ENCODE measurements at regions not wholly inside any gene's neighbourhood (a gene's known extent, or its start where the extent isn't known, plus 50 kb on each side); places are given as distances from the start of the nearest gene placed in this dataset.

GRCh38 chr7:67301667-67302066 lies 305.0 kb downstream of the TYW1 start:
- no peak for TF ChIP-seq ZBTB26 (tag by site-specific recombination; optimal IDR thresholded peaks at IDR 0.05)
- TF ChIP-seq ZBTB48 (tag by site-specific recombination; IDR thresholded peaks at IDR 0.05): no peak
- TF ChIP-seq ZNF792 (tag by site-specific recombination; IDR thresholded peaks at IDR 0.05): no peak
- TF ChIP-seq ZNF707 (tag by site-specific recombination; IDR thresholded peaks at IDR 0.05): no peak
- no peak for TF ChIP-seq HOXC10 (CRISPR knock-in tag; IDR thresholded peaks at IDR 0.05)
- TF ChIP-seq, protein P1, sequence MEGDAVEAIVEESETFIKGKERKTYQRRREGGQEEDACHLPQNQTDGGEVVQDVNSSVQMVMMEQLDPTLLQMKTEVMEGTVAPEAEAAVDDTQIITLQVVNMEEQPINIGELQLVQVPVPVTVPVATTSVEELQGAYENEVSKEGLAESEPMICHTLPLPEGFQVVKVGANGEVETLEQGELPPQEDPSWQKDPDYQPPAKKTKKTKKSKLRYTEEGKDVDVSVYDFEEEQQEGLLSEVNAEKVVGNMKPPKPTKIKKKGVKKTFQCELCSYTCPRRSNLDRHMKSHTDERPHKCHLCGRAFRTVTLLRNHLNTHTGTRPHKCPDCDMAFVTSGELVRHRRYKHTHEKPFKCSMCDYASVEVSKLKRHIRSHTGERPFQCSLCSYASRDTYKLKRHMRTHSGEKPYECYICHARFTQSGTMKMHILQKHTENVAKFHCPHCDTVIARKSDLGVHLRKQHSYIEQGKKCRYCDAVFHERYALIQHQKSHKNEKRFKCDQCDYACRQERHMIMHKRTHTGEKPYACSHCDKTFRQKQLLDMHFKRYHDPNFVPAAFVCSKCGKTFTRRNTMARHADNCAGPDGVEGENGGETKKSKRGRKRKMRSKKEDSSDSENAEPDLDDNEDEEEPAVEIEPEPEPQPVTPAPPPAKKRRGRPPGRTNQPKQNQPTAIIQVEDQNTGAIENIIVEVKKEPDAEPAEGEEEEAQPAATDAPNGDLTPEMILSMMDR (tag by site-specific recombination; IDR thresholded peaks at IDR 0.05): no peak
- no peak for TF ChIP-seq ZSCAN23 (tag by site-specific recombination; IDR thresholded peaks at IDR 0.05)
- no peak for TF ChIP-seq ZNF433 (tag by site-specific recombination; IDR thresholded peaks at IDR 0.05; ENCODE audit: low read depth)

Data from HEK293 (cell line).